Astrocyte of the spinal cord (primary cell): ENCODE measurements at regions not wholly inside any gene's neighbourhood (a gene's known extent, or its start where the extent isn't known, plus 50 kb on each side); places are given as distances from the start of the nearest gene placed in this dataset.

Experiments used
- DNase-seq: peaks from one replicate; pipeline ENCODE4 v3.0.0; 2011; ENCODE audit warnings: low read depth, low spot score
- H3K4me3 ChIP-seq: 2 replicates; pipeline ENCODE4 v1.5.1; 2011; ENCODE audit warnings: low read depth, mild to moderate bottlenecking, low read length, moderate library complexity
- CTCF ChIP-seq: IDR thresholded peaks from 2 replicates; pipeline ENCODE4 v1.5.1; 2012; ENCODE audit warnings: low read depth, mild to moderate bottlenecking, low read length, inconsistent platforms
- in situ Hi-C: cut with HindIII; loops from 2 replicates; pipeline ENCODE4 v1.10.0; 2017; ENCODE audit warnings: low sequenced_read_pairs

- TF ChIP-seq CTCF: no peak
- no peak overlapping the region for H3K4me3 ChIP-seq
- in situ Hi-C loops: no loop called here
- DNase-seq: no peak
Measured at GRCh38 chr10:20631229-20631628, 265.9 kb downstream of the NEBL start.

GRCh38 chr10:20630092-20630643 is 266.9 kb downstream of the NEBL start:
- TF ChIP-seq CTCF: no peak
- in situ Hi-C loops: no loop called here
- H3K4me3 ChIP-seq: no peak overlapping the region
- DNase-seq: no peak

GRCh38 chr10:20627946-20628507 is 269.1 kb downstream of the NEBL start:
- no peak for TF ChIP-seq CTCF
- H3K4me3 ChIP-seq: no peak overlapping the region
- DNase-seq: no peak
- in situ Hi-C loops: no loop called here

- in situ Hi-C loops: no loop called here
- no peak for TF ChIP-seq CTCF
- no peak overlapping the region for H3K4me3 ChIP-seq
- no peak for DNase-seq
Measured at GRCh38 chr10:20627087-20627486, 270.0 kb downstream of the NEBL start.

GRCh38 chr10:20625868-20626267 is 271.2 kb downstream of the NEBL start:
- DNase-seq: no peak
- in situ Hi-C loops: no loop called here
- TF ChIP-seq CTCF: no peak
- H3K4me3 ChIP-seq: no peak overlapping the region

GRCh38 chr10:20624642-20625041 is 272.5 kb downstream of the NEBL start:
- no peak overlapping the region for H3K4me3 ChIP-seq
- no peak for DNase-seq
- no peak for TF ChIP-seq CTCF
- in situ Hi-C loops: no loop called here
